Kasumi-1 (cell line): ENCODE measurements at regions not wholly inside any gene's neighbourhood (a gene's known extent, or its start where the extent isn't known, plus 50 kb on each side); places are given as distances from the start of the nearest gene placed in this dataset.

Experiments used
- DNase-seq, 2 experiments: peaks; one replicate each; lab custom pipeline; 2025; lab: John Stamatoyannopoulos, UW

- DNase-seq, result no peak
These were observed 57.5 kb downstream of the OSR1 start for GRCh38 chr2:19300961-19301360.

- DNase-seq, result no peak
These were observed 58.9 kb downstream of the OSR1 start for GRCh38 chr2:19299522-19299921.

DNA sequence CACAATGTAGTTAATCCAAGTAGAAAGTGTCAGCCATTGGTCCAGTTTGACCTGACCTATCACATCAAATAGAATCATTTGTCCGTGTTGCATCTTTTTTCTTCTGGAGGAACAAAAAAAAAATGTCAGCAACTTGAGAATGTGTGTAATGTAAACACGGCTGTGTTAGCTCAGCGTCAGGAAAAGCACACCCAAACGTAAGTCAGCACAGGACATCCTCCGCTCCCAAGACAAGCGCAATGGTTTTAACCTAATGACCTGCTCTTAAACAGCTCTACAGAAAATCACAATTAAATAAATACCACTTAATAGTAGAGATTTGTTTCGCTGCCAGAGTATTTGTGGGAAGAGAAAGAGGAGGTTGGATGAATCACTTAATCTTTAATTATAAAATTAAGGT lies 59.4 kb downstream of the OSR1 start:
- DNase-seq, result no peak

- DNase-seq, result no peak
These were observed 60.7 kb downstream of the OSR1 start for GRCh38 chr2:19297716-19298115.

DNA sequence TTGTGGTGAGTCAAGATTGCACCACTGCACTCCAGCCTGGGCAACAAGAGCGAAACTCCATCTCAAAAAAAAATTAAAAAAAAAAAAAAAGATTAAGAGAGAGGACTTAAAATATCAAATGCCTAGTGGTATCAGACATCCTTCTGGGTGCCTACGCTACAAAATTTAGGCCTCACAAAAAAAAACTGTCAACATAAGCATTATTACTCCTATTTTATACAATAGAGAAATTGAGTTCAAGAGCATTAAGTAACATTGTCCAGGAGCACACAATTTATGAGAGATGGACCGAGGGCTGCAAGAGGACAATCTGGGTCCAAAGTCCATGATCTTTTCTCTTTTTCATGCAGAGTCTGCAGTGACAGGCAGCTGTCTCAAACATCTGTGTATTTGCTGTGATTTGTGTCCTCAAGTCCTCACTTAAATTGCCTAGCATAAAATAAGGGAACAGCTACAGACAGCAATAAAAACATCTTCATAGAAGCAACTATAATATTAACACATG lies 62.4 kb downstream of the OSR1 start:
- DNase-seq, result no peak

GRCh38 chr2:19292007-19292406 lies 66.4 kb downstream of the OSR1 start:
- no peak for DNase-seq

- DNase-seq, result no peak
These were observed 70.1 kb downstream of the OSR1 start for GRCh38 chr2:19288291-19288690.

GRCh38 chr2:19287324-19287723 lies 71.1 kb downstream of the OSR1 start:
- DNase-seq, result no peak

GRCh38 chr2:19282305-19282704 lies 76.1 kb downstream of the OSR1 start:
- no peak for DNase-seq

- no peak for DNase-seq
These were observed 84.0 kb downstream of the OSR1 start for GRCh38 chr2:19274439-19274838.

GRCh38 chr2:19272941-19273470 lies 85.4 kb downstream of the OSR1 start:
- DNase-seq, result no peak

- no peak for DNase-seq
These were observed 86.4 kb downstream of the OSR1 start for GRCh38 chr2:19272039-19272438.

GRCh38 chr2:19264852-19265251 lies 93.6 kb downstream of the OSR1 start:
- no peak for DNase-seq

DNA sequence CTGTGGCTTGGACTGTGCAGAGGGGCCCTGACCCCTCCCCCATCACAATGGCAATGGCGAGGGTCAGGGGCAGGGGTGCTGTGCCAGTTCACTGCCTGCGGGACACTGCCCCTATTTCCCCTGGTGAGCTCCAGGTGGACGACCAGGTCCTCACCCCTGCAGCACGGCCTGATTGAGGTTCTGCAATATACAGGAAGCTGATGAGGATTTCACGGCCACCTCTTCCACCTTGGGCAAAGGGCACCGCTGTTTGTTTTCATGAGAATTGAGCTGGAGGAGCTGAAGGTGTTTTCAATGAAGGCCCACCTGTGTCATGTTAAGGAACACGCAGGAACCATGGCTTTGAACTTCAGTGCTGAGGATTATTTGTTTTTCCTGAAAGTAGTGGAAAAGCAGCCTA lies 96.3 kb downstream of the OSR1 start:
- DNase-seq, result no peak

GRCh38 chr2:19261061-19261460 lies 97.4 kb downstream of the OSR1 start:
- DNase-seq, result no peak

GRCh38 chr2:19256121-19256601 lies 102.3 kb downstream of the OSR1 start:
- DNase-seq, result no peak

- no peak for DNase-seq
These were observed 102.9 kb downstream of the OSR1 start for GRCh38 chr2:19255481-19255880.

DNA sequence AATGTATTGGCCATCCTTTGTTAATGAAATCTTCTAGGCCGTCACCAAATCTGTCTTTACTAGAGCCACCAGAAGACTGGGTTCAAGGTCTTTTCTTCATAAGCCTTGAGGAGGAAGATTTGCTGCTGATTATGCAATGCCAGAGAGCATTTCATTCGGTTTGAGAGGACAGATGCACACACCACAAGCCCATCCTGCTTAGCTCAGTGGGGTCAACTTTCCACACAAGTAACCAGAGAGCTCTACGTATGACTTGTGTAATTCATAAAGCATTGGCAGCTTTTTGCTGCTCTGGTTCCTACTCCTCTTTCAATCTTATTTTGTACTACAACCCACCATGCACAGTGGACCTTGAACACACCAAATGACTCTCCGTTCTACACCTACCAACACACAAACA lies 106.9 kb downstream of the OSR1 start:
- DNase-seq, result no peak

DNA sequence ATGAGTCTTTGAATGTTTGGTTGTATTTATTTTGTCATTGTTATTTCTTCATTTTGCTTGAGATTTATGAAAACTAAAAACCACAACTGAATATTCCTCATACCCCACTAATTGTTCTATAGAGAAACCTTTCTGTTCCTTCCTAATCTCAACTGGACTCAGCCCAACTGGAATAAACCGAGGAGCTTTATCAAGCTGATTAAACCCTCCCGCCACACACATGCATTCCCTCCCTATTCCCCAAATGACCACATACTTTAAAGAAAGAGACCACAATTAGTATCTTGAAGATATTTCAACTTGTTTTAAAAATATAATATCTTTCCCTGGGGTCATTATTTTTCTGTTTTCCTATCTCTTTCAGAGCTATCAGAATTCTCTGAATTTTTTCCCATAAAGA lies 107.5 kb downstream of the OSR1 start:
- no peak for DNase-seq

DNA sequence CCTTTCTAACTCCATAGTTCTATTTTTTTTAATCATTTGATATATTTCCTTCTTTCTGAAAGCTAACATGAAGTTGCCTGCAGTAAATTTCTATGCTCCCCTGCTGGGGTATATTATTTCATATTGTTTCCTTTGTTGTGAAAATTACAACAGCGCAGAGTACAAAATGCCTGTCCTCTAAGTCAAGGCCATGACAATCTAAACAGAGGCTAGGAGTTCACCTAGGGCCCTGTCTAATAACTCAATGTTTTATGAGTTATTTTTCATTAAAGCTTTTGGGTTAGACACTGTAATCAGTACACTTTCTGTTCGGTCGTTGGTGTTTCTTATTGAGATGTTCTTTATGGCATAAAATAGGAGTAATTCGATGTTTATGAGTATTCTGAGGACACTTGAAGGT lies 111.2 kb downstream of the OSR1 start:
- DNase-seq, result no peak

- DNase-seq, result no peak
These were observed 111.9 kb downstream of the OSR1 start for GRCh38 chr2:19246496-19246895.

DNA sequence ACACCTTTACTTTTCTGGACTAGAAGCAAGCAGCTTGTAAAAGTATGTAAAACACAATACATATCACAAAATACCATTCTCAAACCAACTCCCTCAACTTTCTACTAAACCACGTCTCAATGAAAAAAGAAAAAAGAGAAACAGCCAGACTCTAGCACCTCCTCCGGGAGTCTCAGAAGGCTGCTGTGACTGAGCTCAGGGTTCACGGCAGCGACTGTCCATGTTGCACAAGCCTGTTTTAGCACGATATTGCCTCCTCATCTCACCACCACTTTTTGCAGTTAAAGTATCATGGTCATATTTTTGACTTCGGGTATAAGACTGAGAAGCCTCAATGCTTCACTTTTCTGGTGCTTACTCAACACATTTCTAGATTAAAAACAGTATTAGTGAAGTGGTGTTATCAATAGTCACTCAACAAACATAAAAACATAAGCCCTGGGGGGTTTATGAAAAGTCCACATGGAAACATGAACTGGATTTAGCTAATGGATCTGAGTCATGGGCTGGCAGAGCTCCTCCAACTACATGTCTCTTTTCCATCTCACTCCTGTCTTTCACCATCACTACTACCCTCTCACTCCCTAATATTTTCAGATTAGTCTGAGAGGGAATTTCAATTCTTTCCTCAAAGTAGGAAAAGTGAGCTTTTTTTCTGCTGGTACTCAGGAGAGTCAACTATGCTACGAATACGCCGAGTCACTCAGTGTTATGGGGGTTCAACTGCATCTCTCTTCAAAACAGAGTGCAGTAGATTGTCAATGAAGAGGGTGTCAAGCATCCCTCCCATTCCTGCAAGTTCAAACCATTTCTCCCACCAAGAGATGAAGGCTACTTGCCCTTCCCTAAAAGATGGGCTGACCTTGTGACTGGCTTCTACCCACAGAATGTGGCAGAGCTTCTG lies 113.7 kb downstream of the OSR1 start:
- no peak for DNase-seq

GRCh38 chr2:19238440-19239060 lies 119.9 kb downstream of the OSR1 start:
- no peak for DNase-seq
